OCI-LY7 (cell line): ENCODE measurements at regions not wholly inside any gene's neighbourhood (a gene's known extent, or its start where the extent isn't known, plus 50 kb on each side); places are given as distances from the start of the nearest gene placed in this dataset.

ENCODE experiments used
- BruUV-seq: library from RNA; stranded (reverse); fragments of 400-500 nt; replicated peaks from 2 replicates; lab custom pipeline; 2021; lab: Mats Ljungman, UMichigan
- CTCF ChIA-PET: fragments of 300-600 bp; sonication (Branson Sonifier 250); formaldehyde crosslinking; loops from one replicate; lab custom pipeline; 2022; ENCODE audit warnings: antibody characterized with exemption; ENCODE audit not compliant: unreplicated experiment; lab: Charles Lee
- POLR2A ChIA-PET: fragments of 300-600 bp; sonication (Branson Sonifier 250); formaldehyde crosslinking; loops from one replicate; lab custom pipeline; 2022; ENCODE audit warnings: antibody characterized with exemption; lab: Charles Lee
- DNase-seq: peaks from one replicate; pipeline ENCODE4 v3.0.0-alpha.2; 2015; ENCODE audit warnings: low spot score
- H2AFZ ChIP-seq: fragments of 200-600 bp; sonication (generic), shearing (Covaris generic); 2 replicates; pipeline ENCODE4 v1.6.1; 2014; ENCODE audit warnings: mild to moderate bottlenecking, antibody characterized with exemption, low read length, moderate library complexity
- H3K27ac ChIP-seq: fragments of 200-600 bp; sonication (generic); 2 replicates; pipeline ENCODE4 v1.5.1; 2014; ENCODE audit warnings: mixed run types, low read depth, mild to moderate bottlenecking, moderate library complexity, low read length, inconsistent platforms; ENCODE audit not compliant: poor library complexity, severe bottlenecking
- H3K36me3 ChIP-seq: fragments of 200-600 bp; sonication (generic); 2 replicates; pipeline ENCODE4 v1.6.1; 2014; ENCODE audit warnings: mild to moderate bottlenecking, antibody characterized with exemption, low read length, moderate library complexity, mixed read lengths; ENCODE audit not compliant: insufficient read depth
- H3K4me1 ChIP-seq: fragments of 200-600 bp; sonication (generic); 2 replicates; pipeline ENCODE4 v1.5.1; 2014; ENCODE audit warnings: mild to moderate bottlenecking, low read length; ENCODE audit not compliant: insufficient read depth, poor library complexity, severe bottlenecking
- H3K4me2 ChIP-seq: fragments of 200-600 bp; sonication (generic); 2 replicates; pipeline ENCODE4 v1.6.1; 2014; ENCODE audit warnings: mild to moderate bottlenecking, low read length
- H3K4me3 ChIP-seq: fragments of 200-600 bp; sonication (generic); 2 replicates; pipeline ENCODE4 v1.5.1; 2014; ENCODE audit warnings: mild to moderate bottlenecking, low read depth, low read length; ENCODE audit not compliant: poor library complexity, severe bottlenecking
- H3K79me2 ChIP-seq: fragments of 200-600 bp; sonication (generic); 2 replicates; pipeline ENCODE4 v1.6.1; 2016; ENCODE audit warnings: low read depth, mild to moderate bottlenecking, low read length, moderate library complexity, mixed read lengths; ENCODE audit not compliant: insufficient read depth
- H3K9me2 ChIP-seq: fragments of 200-600 bp; sonication (generic); 2 replicates; pipeline ENCODE4 v1.6.1; 2016; ENCODE audit warnings: mild to moderate bottlenecking, low read length, mixed read lengths; ENCODE audit not compliant: insufficient read depth
- H3K9me3 ChIP-seq: fragments of 200-600 bp; sonication (generic); 2 replicates; pipeline ENCODE4 v1.6.1; 2014; ENCODE audit warnings: mild to moderate bottlenecking, mixed run types, low read length, mixed read lengths
- H4K20me1 ChIP-seq: fragments of 200-600 bp; sonication (generic); 2 replicates; pipeline ENCODE4 v1.6.1; 2014; ENCODE audit warnings: mild to moderate bottlenecking, antibody characterized with exemption, low read length, moderate library complexity, mixed read lengths; ENCODE audit not compliant: insufficient read depth
- EZH2phosphoT487 ChIP-seq: fragments of 200-600 bp; sonication (generic); IDR thresholded peaks from 2 replicates; pipeline ENCODE4 v1.6.1; 2018; ENCODE audit warnings: low read depth, borderline replicate concordance, mild to moderate bottlenecking, mixed run types, antibody characterized with exemption, low read length, moderate library complexity, mixed read lengths
- intact Hi-C: fragments of 100-400 bp; cut with micrococcal nuclease; formaldehyde crosslinking; loops from one replicate; pipeline ENCODE4 v1.10.0; 2022; ENCODE audit not compliant: unreplicated experiment
- TF ChIP-seq, protein P1 (sequence below): fragments of 200-600 bp; sonication (generic); conservative IDR thresholded peaks from 2 replicates; pipeline ENCODE4 v1.5.1; 2014; ENCODE audit warnings: mild to moderate bottlenecking, antibody characterized with exemption, low read length, moderate library complexity, mixed read lengths

DNA sequence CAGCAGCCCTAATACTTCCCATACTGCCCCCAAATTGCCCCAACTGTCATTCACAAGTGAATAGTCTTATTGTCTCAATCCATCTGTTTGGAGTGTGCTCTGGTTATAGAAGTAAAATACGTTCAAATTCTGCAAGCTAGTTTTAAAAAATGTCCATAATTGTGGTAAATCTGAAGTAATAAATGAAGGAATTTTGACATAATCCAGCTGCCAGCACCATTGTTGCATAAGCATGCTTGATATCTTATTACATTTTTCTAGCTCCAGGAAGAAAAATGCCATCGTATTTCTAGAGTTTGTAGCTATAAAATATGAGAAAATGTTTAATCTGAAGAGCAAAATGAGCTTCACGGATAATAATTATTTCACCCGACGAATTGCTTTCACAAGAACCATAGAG is 664.7 kb downstream of the RFPL4B start:
- H3K9me3 ChIP-seq: no peaks in the 10 kb centered on the region
- H3K36me3 ChIP-seq: no peaks in the 10 kb centered on the region
- TF ChIP-seq, protein P1, sequence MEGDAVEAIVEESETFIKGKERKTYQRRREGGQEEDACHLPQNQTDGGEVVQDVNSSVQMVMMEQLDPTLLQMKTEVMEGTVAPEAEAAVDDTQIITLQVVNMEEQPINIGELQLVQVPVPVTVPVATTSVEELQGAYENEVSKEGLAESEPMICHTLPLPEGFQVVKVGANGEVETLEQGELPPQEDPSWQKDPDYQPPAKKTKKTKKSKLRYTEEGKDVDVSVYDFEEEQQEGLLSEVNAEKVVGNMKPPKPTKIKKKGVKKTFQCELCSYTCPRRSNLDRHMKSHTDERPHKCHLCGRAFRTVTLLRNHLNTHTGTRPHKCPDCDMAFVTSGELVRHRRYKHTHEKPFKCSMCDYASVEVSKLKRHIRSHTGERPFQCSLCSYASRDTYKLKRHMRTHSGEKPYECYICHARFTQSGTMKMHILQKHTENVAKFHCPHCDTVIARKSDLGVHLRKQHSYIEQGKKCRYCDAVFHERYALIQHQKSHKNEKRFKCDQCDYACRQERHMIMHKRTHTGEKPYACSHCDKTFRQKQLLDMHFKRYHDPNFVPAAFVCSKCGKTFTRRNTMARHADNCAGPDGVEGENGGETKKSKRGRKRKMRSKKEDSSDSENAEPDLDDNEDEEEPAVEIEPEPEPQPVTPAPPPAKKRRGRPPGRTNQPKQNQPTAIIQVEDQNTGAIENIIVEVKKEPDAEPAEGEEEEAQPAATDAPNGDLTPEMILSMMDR: no peak
- TF ChIP-seq EZH2phosphoT487: no peak
- no peak overlapping the region for H3K27ac ChIP-seq
- ChIA-PET CTCF (no interaction called here), POLR2A (interaction anchor here (0.8 to 1.5 kb wide), 2 partner anchors 10 to 14 kb away, joined by 3 read pairs; no protein-coding TSS in a partner anchor)
- H2AFZ ChIP-seq: no peak overlapping the region
- BruUV-seq: no TSS peak
- H4K20me1 ChIP-seq: no peaks in the 10 kb centered on the region
- H3K4me3 ChIP-seq: no peak overlapping the region
- H3K4me2 ChIP-seq: no peak overlapping the region
- no peak for DNase-seq
- intact Hi-C loops: no loop called here
- H3K79me2 ChIP-seq: no peaks in the 10 kb centered on the region
- no peaks in the 10 kb centered on the region for H3K4me1 ChIP-seq
- H3K9me2 ChIP-seq: no peaks in the 10 kb centered on the region

DNA sequence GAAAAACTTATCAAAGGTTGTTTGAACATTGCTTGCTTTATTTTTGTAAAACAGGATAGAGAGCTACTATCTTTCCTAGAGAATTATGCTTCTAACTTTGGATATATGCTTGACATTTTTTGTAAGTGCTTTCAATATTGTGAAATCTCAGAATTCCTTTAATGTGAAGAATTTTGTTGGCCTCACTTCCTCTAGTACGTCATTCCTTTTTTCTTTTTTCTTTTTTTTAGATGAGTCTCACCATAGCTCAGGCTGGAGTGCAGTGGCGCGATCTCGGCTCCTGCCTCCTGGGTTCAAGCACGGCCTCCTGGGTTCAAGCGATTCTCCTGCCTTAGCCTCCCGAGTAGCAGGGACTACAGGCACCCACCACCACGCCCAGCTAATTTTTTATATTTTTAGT is 668.1 kb downstream of the RFPL4B start:
- CTCF ChIA-PET: no interaction called here
- DNase-seq: no peak
- TF ChIP-seq, protein P1: no peak
- no peak for TF ChIP-seq EZH2phosphoT487
- POLR2A ChIA-PET: no interaction called here
- Histone ChIP-seq H3K4me1 (no peaks in the 10 kb centered on the region), H3K36me3 (no peaks in the 10 kb centered on the region), H3K4me3 (no peak overlapping the region), H3K9me2 (no peaks in the 10 kb centered on the region), H3K79me2 (no peaks in the 10 kb centered on the region), H4K20me1 (no peaks in the 10 kb centered on the region), H3K4me2 (no peak overlapping the region), H3K27ac (no peak overlapping the region), H2AFZ (no peak overlapping the region), H3K9me3 (no peaks in the 10 kb centered on the region)
- intact Hi-C loops: loop anchor here (5.0 kb wide), 1 partner anchor 467 kb away; no protein-coding TSS in a partner anchor
- BruUV-seq: no TSS peak

DNA sequence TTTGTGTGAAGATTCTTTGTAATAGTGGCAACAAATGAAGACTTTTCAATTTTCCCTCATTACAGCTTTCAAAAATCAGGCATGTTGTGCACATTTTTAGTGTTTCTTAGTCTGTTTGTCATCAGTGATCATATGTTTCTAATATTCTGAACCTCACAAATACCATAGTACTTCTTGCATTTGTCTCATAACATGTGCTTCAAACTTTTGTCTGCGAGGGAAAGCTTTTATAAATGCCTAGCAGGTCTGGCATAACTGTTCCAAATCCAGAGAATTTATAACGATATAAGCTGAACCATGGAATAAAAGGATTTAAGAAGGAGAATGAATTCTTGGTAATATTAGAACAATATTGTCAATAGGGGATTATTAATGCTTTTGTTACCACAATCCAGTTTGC is 670.2 kb downstream of the RFPL4B start:
- Histone ChIP-seq H3K79me2 (no peaks in the 10 kb centered on the region), H3K9me2 (no peaks in the 10 kb centered on the region), H2AFZ (no peak overlapping the region), H3K27ac (no peak overlapping the region), H4K20me1 (no peaks in the 10 kb centered on the region), H3K4me3 (no peak overlapping the region), H3K4me1 (no peaks in the 10 kb centered on the region), H3K9me3 (no peaks in the 10 kb centered on the region), H3K4me2 (no peak overlapping the region), H3K36me3 (no peaks in the 10 kb centered on the region)
- intact Hi-C loops: loop anchor here (5.0 kb wide), 1 partner anchor 465 kb away; no protein-coding TSS in a partner anchor
- DNase-seq: no peak
- CTCF ChIA-PET: no interaction called here
- BruUV-seq: no TSS peak
- POLR2A ChIA-PET: interaction anchor here (0.6 kb wide), 1 partner anchor 748 kb away, joined by 3 read pairs; no protein-coding TSS in a partner anchor
- no peak for TF ChIP-seq EZH2phosphoT487
- TF ChIP-seq, protein P1: no peak
